GM21360 (cell line): ENCODE measurements at regions not wholly inside any gene's neighbourhood (a gene's known extent, or its start where the extent isn't known, plus 50 kb on each side); places are given as distances from the start of the nearest gene placed in this dataset.
"Not testable (repeated sequence)": the region's sequence is repeated elsewhere in the genome, so short reads cannot be mapped to it uniquely, and the experiment has no call there.

Source experiments
- ATAC-seq: cut with Tn5 transposase; IDR thresholded peaks from one replicate; pipeline ENCODE4 v1.9.1; 2021; ENCODE audit warnings: mild to moderate bottlenecking, moderate library complexity; ENCODE audit not compliant: unreplicated experiment

- no peak for ATAC-seq
These were observed 149.3 kb downstream of the TGFB2 start for GRCh38 chr1:218494449-218494852.

GRCh38 chr1:218495931-218496330 is 150.8 kb downstream of the TGFB2 start:
- ATAC-seq = no peak

GRCh38 chr1:218496561-218496960 is 151.4 kb downstream of the TGFB2 start:
- ATAC-seq = no peak

- no peak for ATAC-seq
These were observed 153.2 kb downstream of the TGFB2 start for GRCh38 chr1:218498056-218498938.

GRCh38 chr1:218499011-218499691 is 154.0 kb downstream of the TGFB2 start:
- no peak for ATAC-seq

- no peak for ATAC-seq
These were observed 154.8 kb downstream of the TGFB2 start for GRCh38 chr1:218499911-218500310.

- ATAC-seq = no peak
These were observed 156.0 kb downstream of the TGFB2 start for GRCh38 chr1:218501161-218501560.

GRCh38 chr1:218502383-218502782 is 157.2 kb downstream of the TGFB2 start:
- no peak for ATAC-seq

GRCh38 chr1:218503102-218503501 is 158.0 kb downstream of the TGFB2 start:
- no peak for ATAC-seq

GRCh38 chr1:218507355-218508002 is 162.3 kb downstream of the TGFB2 start:
- ATAC-seq = no peak

GRCh38 chr1:218510153-218510772 is 165.1 kb downstream of the TGFB2 start:
- ATAC-seq = no peak

GRCh38 chr1:218513328-218513727 is 168.2 kb downstream of the TGFB2 start:
- ATAC-seq = no peak

- ATAC-seq = no peak
These were observed 169.6 kb downstream of the TGFB2 start for GRCh38 chr1:218514689-218515088.

- ATAC-seq = no peak
These were observed 171.4 kb downstream of the TGFB2 start for GRCh38 chr1:218516526-218516925.

GRCh38 chr1:218517459-218517858 is 172.3 kb downstream of the TGFB2 start:
- no peak for ATAC-seq

- ATAC-seq = no peak
These were observed 173.1 kb downstream of the TGFB2 start for GRCh38 chr1:218518216-218518740.

GRCh38 chr1:218520646-218521045 is 175.5 kb downstream of the TGFB2 start:
- ATAC-seq = not testable (repeated sequence)

GRCh38 chr1:218521414-218522169 is 176.5 kb downstream of the TGFB2 start:
- ATAC-seq = peak; percentile 65

- no peak for ATAC-seq
These were observed 179.4 kb downstream of the TGFB2 start for GRCh38 chr1:218524526-218524925.

GRCh38 chr1:218525031-218525430 is 179.9 kb downstream of the TGFB2 start:
- no peak for ATAC-seq
